ENCODE measurements at regions not wholly inside any gene's neighbourhood (a gene's known extent, or its start where the extent isn't known, plus 50 kb on each side); places are given as distances from the start of the nearest gene placed in this dataset.

GRCh38 chr12:77232045-77232444, 166.7 kb upstream of the E2F7 start:
- Histone ChIP-seq H3K4me3 (ENCODE audit: low read depth in 2 of 2, low read length in 2 of 2) (no peak overlapping the region), H3K4me1 (ENCODE audit: control insufficient read depth, insufficient read depth, low read length) (no peaks in the 10 kb centered on the region), H3K27ac (ENCODE audit: low read length) (no peak overlapping the region), H3K9me3 (ENCODE audit: control insufficient read depth, insufficient read depth, low read depth, low read length) (no peaks in the 10 kb centered on the region), H3K36me3 (ENCODE audit: control insufficient read depth, insufficient read depth, low read length) (no peaks in the 10 kb centered on the region), H3K27me3 (ENCODE audit: control insufficient read depth, insufficient read depth, low read length) (no peaks in the 10 kb centered on the region; the same call in 1 of the 2 replicates)
- no TSS peak for BruUV-seq (replicated peaks)
- no peak for TF ChIP-seq REST (IDR thresholded peaks at IDR 0.05; ENCODE audit: insufficient read depth in 1 of 2, low read depth in 2 of 2, low read length in 1 of 2)
- TF ChIP-seq CTCF (IDR thresholded peaks at IDR 0.05) = no peak
- TF ChIP-seq TCF7L2 (IDR thresholded peaks at IDR 0.05; ENCODE audit: low read depth, low read length) = no peak
- no peak for TF ChIP-seq SIN3A (IDR thresholded peaks at IDR 0.05; ENCODE audit: borderline replicate concordance, insufficient read depth, low read depth, low read length)
- in situ Hi-C loops (cut with HindIII; ENCODE audit: low pct_unique_long_range_greater_than_20kb, low sequenced_read_pairs) (no loop called here), intact Hi-C loops (cut with micrococcal nuclease; ENCODE audit: unreplicated experiment) (no loop called here)
- no peak for ATAC-seq
- ChIA-PET CTCF (no interaction called here), POLR2A (no interaction called here)
- no peak for DNase-seq (ENCODE audit: low read depth, low spot score)

- DNase-seq (ENCODE audit: low read depth, low spot score) (no peak), ATAC-seq (no peak)
- in situ Hi-C loops (cut with HindIII; ENCODE audit: low pct_unique_long_range_greater_than_20kb, low sequenced_read_pairs) (no loop called here), intact Hi-C loops (cut with micrococcal nuclease; ENCODE audit: unreplicated experiment) (no loop called here)
- POLR2A ChIA-PET = no interaction called here
- Histone ChIP-seq H3K27ac (ENCODE audit: low read length) (no peak overlapping the region), H3K4me3 (ENCODE audit: low read depth in 2 of 2, low read length in 2 of 2) (no peak overlapping the region), H3K4me1 (ENCODE audit: control insufficient read depth, insufficient read depth, low read length) (no peaks in the 10 kb centered on the region), H3K36me3 (ENCODE audit: control insufficient read depth, insufficient read depth, low read length) (no peaks in the 10 kb centered on the region), H3K9me3 (ENCODE audit: control insufficient read depth, insufficient read depth, low read depth, low read length) (no peaks in the 10 kb centered on the region), H3K27me3 (ENCODE audit: control insufficient read depth, insufficient read depth, low read length) (no peaks in the 10 kb centered on the region; the same call in 1 of the 2 replicates)
- CTCF ChIA-PET = no interaction called here
- no peak for TF ChIP-seq POLR2AphosphoS5 (IDR thresholded peaks at IDR 0.05; ENCODE audit: low read depth, low read length)
- TF ChIP-seq SIN3A (IDR thresholded peaks at IDR 0.05; ENCODE audit: borderline replicate concordance, insufficient read depth, low read depth, low read length) = no peak
- TF ChIP-seq CTCF (IDR thresholded peaks at IDR 0.05) = no peak
- no peak for TF ChIP-seq TCF7L2 (IDR thresholded peaks at IDR 0.05; ENCODE audit: low read depth, low read length)
- TF ChIP-seq REST (IDR thresholded peaks at IDR 0.05; ENCODE audit: insufficient read depth in 1 of 2, low read depth in 2 of 2, low read length in 1 of 2) = no peak
- BruUV-seq (replicated peaks) = no TSS peak
These were observed 166.1 kb upstream of the E2F7 start for GRCh38 chr12:77231501-77231918.

Measured in Panc1 (cell line).